GM21381 (cell line): ENCODE measurements at regions not wholly inside any gene's neighbourhood (a gene's known extent, or its start where the extent isn't known, plus 50 kb on each side); places are given as distances from the start of the nearest gene placed in this dataset.
"Not testable (repeated sequence)": the region's sequence is repeated elsewhere in the genome, so short reads cannot be mapped to it uniquely, and the experiment has no call there.

ENCODE experiments used
- ATAC-seq: cut with Tn5 transposase; IDR thresholded peaks from one replicate; pipeline ENCODE4 v1.9.1; 2021; ENCODE audit warnings: mild to moderate bottlenecking, moderate library complexity; ENCODE audit not compliant: unreplicated experiment

DNA sequence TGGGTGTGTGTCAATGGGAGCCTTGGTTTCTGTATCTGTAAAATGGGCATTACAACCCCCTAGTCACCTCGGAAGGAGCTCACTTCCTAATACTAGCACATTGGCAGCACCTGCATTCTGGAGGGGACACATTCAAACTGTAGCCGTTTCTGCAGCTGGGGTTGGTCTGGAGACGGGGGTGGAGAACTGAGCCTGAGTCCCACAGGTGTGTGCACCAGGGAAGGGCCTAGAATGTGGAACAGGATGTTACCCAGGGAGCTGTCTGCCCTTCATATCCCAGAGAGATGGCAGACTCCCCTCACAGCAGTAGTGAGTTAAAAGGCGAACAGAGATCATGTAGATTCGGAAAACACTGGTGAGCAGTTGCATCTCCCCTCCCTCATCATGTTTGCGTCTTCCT, 272.8 kb upstream of the ZNF32 start:
- no peak for ATAC-seq

DNA sequence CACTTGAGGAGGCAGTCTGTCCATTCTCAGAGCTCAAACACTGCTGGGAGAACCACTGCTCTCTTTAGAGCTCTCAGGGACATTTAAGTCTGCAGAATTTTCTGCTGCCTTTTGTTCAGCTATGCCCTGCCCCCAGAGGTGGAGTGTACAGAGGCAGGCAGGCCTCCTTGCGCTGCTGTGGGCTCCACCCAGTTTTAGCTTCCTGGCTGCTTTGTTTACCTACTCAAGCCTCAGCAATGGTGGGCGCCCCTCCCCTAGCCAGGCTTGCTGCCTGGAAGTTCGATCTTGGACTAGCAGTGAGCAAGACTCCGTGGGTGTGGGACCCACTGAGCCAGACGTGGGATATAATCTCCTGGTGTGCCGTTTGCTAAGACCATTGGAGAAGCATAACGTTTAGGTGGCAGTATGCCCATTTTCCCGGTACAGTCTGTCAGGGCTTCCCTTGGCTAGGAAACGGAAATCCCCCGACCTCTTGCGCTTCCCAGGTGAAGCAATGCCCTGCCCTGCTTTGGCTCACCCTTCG, 271.6 kb upstream of the ZNF32 start:
- ATAC-seq, result not testable (repeated sequence)

DNA sequence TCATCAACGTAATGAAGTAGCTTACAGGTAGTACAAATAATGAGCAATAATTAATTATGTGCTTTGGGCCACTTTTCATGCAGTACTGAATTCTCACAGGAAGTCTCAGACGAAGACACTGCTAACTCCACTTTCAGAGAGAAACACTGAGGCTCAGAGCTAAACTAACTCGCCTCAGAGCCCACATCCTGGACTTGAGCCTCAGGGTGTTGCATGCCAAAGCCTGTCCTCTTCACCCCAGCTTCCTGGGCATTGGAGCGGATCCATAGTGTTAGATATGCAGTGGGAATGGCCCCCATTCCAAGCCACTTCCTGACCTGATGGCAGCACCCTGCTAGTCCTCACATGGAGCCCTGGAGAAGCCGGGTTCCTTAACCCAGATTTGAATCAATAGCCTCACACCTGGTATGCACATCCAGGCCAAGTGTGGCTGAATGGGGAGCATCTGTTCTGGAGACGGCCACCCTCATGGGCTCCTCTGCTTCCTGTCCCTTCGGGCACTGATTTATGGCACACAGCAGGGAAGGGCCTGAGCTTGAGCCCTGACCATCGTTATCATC, 265.1 kb upstream of the ZNF32 start:
- no peak for ATAC-seq

- ATAC-seq, result no peak
Measured at GRCh38 chr10:43912469-43912868, 263.8 kb upstream of the ZNF32 start.

- ATAC-seq, result no peak
Measured at GRCh38 chr10:43906490-43906889, 257.8 kb upstream of the ZNF32 start.

DNA sequence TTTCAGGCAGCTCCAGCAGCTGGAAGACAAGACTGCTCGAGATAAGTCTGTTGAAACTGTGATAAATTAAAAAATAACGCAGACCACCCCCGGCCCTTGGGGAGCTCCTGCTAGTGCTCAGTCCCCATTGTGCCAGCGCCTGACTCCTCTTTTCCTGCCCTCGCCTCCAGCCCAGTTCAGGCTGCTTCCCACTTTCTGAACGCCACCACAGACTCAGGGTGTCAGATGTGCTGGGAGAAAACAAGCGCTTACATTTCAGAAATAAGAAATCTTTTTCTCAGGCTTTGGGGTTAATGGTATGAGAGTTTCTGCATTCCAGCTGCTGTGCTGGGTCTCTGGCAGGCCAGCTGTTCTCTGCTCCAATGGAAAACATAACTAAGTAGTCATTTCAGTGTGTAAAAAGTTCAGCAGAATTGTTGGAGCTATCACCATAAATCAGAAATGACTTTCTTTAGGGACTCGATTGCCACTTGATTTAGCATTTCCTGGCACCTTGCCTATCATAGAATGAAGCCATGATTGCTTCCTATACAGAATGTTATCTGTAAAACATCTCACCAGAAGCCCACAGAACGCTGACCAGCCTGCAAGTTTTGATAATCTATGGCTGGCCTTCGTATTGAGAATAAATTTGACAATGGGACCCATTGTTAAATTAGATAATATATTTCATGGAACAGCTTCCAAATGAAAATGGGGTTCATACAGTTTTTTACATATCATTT, 257.0 kb upstream of the ZNF32 start:
- ATAC-seq, result no peak

DNA sequence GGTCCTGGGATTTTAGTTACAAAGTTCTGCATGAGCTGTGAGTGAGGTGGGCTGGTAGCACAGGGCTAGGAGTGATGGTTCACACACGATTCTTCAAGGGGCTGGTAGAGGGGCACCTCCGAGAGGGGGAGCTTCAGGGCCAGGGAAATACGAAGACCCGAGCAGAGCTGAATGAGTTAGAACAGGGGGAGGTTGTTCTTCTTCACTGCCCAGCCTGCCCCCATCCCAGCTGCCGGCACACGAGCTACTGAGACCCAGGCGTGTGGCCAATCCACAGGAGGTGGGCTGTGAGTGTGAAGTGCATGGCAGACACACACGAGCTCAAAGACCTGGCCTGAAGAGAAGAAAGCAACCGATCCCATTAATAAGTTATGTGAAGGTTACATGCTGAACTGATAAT, 256.2 kb upstream of the ZNF32 start:
- ATAC-seq, result no peak

DNA sequence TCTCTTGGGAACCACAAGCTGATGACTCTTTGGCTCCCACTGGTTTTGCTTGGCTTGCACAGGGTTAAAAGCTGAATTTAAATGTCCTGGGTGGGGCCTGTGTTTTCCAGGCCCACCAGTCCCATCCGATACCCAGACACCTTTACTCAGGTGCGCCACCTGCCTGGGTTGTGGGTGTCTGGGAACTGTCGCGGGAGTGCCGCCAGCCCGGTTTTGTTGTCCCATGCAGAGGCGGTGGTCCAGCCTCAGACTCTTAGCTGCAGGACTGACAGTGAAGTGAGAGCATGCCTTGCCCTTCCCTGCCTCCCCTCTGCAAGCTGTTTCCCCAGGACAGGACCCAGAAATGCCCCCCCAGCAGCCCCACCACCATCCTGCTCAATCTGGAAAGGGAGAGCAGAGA, 255.6 kb upstream of the ZNF32 start:
- no peak for ATAC-seq

DNA sequence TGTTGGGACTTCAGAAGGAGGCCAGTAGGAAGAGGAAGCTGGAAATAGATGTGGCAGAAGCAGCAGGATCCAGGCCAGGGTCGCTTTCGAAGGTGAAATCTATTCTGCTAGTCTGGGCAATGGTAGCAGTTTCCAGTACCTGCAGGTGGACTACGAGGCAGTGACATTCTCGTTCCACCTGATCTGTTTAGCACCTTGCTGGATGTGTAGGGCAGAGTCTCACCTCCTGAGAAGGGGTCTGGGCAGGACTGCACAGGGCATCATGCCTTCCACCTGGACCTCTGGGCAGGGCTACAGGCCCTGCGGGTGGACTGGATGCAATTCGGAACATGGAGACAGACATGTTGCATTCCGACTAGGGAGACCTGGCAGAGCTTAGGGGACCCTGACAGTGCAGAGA, 254.8 kb upstream of the ZNF32 start:
- no peak for ATAC-seq

DNA sequence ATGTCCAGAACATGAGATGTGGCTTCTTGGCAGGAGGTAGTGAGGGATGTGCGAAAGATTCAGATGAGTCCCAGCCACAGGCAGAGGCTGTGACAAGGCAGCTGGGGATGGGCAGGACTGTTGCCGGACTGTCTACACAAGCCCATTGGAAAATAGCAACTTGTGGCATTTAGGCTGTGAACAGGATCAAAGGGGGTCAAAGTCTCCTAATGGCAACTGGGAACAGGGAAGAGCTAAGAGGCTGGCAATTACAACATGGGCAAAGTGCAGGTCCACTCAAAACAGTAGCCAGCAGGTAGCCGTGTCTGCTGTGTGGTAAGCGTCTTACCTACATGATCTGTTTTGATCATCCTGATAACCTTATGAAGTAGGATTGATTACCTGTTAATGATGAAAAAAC, 254.2 kb upstream of the ZNF32 start:
- no peak for ATAC-seq

- no peak for ATAC-seq
Measured at GRCh38 chr10:43901744-43902504, 253.2 kb upstream of the ZNF32 start.

GRCh38 chr10:43901302-43901701, 252.6 kb upstream of the ZNF32 start:
- no peak for ATAC-seq

DNA sequence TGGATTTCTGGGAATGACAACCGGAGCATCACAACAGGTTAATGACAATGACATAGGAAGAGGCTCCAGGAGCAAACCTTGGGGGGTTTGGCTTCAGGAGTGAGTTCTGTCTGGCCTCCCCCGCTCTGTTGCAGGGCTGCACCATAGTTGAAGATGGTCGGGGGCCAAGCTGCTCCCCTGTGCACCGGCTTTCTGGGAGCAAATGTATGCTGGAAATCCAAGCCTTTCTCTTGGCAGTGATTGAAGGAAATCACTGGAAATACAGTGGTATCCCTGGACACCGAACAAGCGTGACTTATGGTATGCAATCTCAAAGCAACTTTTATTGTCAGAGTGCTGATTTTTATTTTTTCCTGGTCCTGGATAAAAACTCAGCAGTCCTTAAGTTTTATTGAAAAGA, 251.9 kb upstream of the ZNF32 start:
- ATAC-seq, result no peak

- ATAC-seq, result no peak
Measured at GRCh38 chr10:43899224-43899959, 250.7 kb upstream of the ZNF32 start.

DNA sequence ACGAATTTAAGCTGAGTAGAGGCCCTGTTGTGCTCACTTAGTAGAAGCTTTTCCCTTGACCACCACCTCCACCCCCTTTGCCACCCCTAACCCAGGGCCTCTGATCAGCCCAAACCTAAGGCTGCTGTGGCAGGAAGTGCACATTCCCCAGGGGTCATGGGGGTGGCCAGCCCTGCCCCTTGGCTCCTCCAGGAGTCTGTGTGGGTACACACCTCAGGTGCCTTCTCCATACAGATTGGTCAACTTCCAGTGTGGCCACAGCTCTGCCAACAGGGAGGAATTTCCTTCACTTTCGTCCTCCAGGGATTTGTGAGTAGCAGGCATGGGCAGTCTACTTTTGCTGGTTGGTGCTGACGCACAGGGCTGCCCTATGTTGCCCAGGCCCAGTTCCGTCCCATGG, 249.9 kb upstream of the ZNF32 start:
- ATAC-seq, result no peak

DNA sequence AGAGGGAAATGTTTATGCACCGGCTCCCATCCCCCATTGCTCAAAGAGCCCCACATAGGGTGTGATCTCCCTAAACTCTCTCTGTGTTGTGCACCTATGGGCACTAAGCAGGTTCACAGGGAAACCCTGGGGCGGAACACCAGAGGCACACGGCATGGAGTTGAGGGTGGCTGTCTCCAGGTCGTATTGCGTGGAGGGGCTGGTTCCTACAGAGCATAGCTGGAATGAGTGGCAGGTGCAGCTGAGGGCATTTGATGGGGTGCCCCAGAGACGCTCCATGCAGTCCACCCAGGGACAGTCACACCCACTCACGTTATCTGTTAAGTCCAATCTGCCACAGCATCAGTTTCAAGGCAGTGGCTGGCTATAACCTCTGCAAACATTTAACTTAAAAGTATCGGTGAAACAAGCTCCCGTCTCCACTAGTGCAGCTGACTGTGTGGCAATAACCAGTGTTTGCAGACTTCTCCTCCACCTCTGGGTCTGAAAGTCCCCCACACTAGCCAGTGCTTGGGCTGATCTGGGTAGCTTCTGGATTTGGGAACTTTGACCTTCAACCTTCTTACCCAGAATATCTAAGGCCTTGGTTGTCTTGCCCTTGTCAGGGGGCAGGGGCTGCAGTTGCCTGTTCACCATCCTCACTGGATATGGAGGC, 249.2 kb upstream of the ZNF32 start:
- ATAC-seq, result no peak

DNA sequence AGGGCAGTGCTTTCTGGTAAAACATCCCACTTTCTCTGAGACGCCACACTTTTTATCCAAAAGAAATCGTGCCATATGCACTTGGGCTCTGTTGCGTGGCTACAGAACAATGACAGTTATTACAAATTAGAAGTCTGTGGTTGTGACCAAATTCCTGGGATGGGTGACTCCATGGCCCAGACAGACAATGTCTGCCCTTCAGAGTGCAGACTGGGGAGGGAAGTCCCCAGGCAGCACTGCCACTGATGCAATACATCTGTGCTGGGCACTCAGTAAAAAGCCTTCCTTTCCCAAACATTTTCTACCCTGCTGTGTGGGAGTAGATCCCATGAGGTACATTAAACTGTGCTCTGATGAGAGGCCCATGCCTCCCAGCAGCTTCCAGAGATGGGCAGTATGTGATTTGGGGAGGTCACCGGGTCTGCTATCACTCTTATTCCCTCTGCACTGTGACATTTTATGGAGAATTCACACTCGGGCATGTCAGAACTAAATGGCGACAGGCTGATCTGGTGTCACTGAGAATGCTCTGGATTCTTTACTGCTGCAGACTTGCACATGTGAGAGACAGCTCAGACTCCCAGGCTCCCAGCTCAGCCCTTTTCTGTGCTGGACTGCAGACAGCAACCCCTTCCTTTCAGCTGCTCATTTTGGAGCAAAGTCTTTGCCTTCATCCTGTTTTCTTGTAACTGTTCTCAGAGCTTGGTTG, 243.5 kb upstream of the ZNF32 start:
- no peak for ATAC-seq

DNA sequence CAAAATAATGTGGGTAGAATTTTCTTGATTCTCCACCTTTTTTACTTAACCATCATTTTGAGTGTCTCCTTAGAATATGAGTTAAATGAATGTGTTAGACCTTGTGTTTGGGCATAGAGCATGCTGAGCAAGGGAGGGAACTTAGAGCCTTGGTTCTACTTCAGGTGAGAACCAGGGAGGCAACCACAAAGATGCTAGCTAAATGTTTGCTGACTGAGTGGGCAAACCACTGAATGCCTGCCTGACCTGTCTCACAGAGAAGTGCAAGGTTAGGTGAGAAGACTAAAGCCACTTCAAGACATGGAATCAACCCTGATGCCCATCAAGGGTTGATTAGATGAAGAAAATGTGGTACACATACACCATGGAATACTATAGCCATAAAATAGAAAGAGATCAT, 242.6 kb upstream of the ZNF32 start:
- ATAC-seq, result no peak

- no peak for ATAC-seq
Measured at GRCh38 chr10:43890124-43890523, 241.4 kb upstream of the ZNF32 start.

DNA sequence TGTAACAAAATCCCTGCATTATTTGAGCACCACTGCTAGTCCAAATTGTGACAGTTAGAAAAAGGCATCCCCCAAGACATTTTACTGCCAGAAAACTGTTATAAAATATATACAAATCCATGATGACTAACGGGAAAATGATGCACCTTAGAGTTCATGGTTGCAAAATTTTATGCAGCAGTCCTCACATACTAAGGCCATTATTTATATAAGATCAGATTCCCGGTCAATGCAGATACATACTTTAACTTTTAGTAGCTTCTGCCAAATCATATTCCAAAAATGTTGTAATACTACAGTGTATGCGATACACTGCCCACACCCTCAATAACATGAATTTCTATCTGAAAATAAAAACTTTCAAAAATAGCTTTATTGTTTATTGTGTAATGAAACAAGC, 239.9 kb upstream of the ZNF32 start:
- ATAC-seq, result no peak
